ENCODE measurements at regions not wholly inside any gene's neighbourhood (a gene's known extent, or its start where the extent isn't known, plus 50 kb on each side); places are given as distances from the start of the nearest gene placed in this dataset.
A peak's percentile ranks its signal among the peaks of the same experiment; 100 is the strongest.

GRCh38 chr18:72086421-72086820 lies 457.7 kb downstream of the CBLN2 start:
- peak; percentile 10 for DNase-seq (ENCODE audit: low spot score)

GRCh38 chr18:72075040-72075439 lies 469.1 kb downstream of the CBLN2 start:
- DNase-seq (ENCODE audit: low spot score): no peak

- DNase-seq (ENCODE audit: low spot score): no peak
Observed at GRCh38 chr18:72063001-72063400, 481.1 kb downstream of the CBLN2 start.

GRCh38 chr18:72058851-72059250 lies 485.3 kb downstream of the CBLN2 start:
- DNase-seq (ENCODE audit: low spot score): no peak

GRCh38 chr18:72056171-72056570 lies 488.0 kb downstream of the CBLN2 start:
- DNase-seq (ENCODE audit: low spot score): no peak

GRCh38 chr18:72041313-72042032 lies 502.7 kb downstream of the CBLN2 start:
- no peak for DNase-seq (ENCODE audit: low spot score)

GRCh38 chr18:72013427-72013850 lies 530.7 kb downstream of the CBLN2 start:
- DNase-seq (ENCODE audit: low spot score): no peak

GRCh38 chr18:71998547-71999097 lies 545.5 kb downstream of the CBLN2 start:
- DNase-seq (ENCODE audit: low spot score): no peak

GRCh38 chr18:71995904-71996465 lies 548.2 kb downstream of the CBLN2 start:
- no peak for DNase-seq (ENCODE audit: low spot score)

- DNase-seq (ENCODE audit: low spot score): no peak
Observed at GRCh38 chr18:71994273-71994672, 549.9 kb downstream of the CBLN2 start.

GRCh38 chr18:71989616-71990015 lies 554.5 kb downstream of the CBLN2 start:
- DNase-seq (ENCODE audit: low spot score): no peak

GRCh38 chr18:71986351-71987050 lies 557.6 kb downstream of the CBLN2 start:
- no peak for DNase-seq (ENCODE audit: low spot score)

GRCh38 chr18:71976744-71977143 lies 567.4 kb downstream of the CBLN2 start:
- no peak for DNase-seq (ENCODE audit: low spot score)

- no peak for DNase-seq (ENCODE audit: low spot score)
Observed at GRCh38 chr18:71966791-71967190, 577.4 kb downstream of the CBLN2 start.

GRCh38 chr18:71958605-71959004 lies 585.5 kb downstream of the CBLN2 start:
- no peak for DNase-seq (ENCODE audit: low spot score)

- DNase-seq (ENCODE audit: low spot score): no peak
Observed at GRCh38 chr18:71951001-71951400, 593.1 kb downstream of the CBLN2 start.

GRCh38 chr18:71942433-71942832 lies 601.7 kb downstream of the CBLN2 start:
- DNase-seq (ENCODE audit: low spot score): no peak

GRCh38 chr18:71939483-71939882 lies 604.7 kb downstream of the CBLN2 start:
- no peak for DNase-seq (ENCODE audit: low spot score)

GRCh38 chr18:71936744-71937143 lies 607.4 kb downstream of the CBLN2 start:
- no peak for DNase-seq (ENCODE audit: low spot score)

GRCh38 chr18:71919211-71919610 lies 624.9 kb downstream of the CBLN2 start:
- no peak for DNase-seq (ENCODE audit: low spot score)

GRCh38 chr18:71913641-71914040 lies 630.5 kb downstream of the CBLN2 start:
- no peak for DNase-seq (ENCODE audit: low spot score)

- DNase-seq (ENCODE audit: low spot score): no peak
Observed at GRCh38 chr18:71902482-71902881, 641.7 kb downstream of the CBLN2 start.

Measured in iPS-NIHi11 (cell line).